Loucy (cell line): ENCODE measurements at regions not wholly inside any gene's neighbourhood (a gene's known extent, or its start where the extent isn't known, plus 50 kb on each side); places are given as distances from the start of the nearest gene placed in this dataset.

ENCODE experiments used
- H2AFZ ChIP-seq: fragments of 200-600 bp; sonication (generic); 2 replicates; pipeline ENCODE4 v1.6.0; 2016; ENCODE audit warnings: antibody characterized with exemption, mild to moderate bottlenecking, low read length, moderate library complexity
- H3F3A ChIP-seq: fragments of 200-600 bp; 2 replicates; pipeline ENCODE4 v1.6.0; 2016; ENCODE audit warnings: antibody characterized with exemption, low read depth, mild to moderate bottlenecking
- H3K27me3 ChIP-seq: fragments of 200-600 bp; sonication (generic); 2 replicates; pipeline ENCODE4 v1.6.1; 2014; ENCODE audit warnings: low read length, mild to moderate bottlenecking; ENCODE audit not compliant: insufficient read depth, poor library complexity, severe bottlenecking
- H3K36me3 ChIP-seq: fragments of 200-600 bp; sonication (generic); 2 replicates; pipeline ENCODE4 v1.6.1; 2016; ENCODE audit warnings: low read length; ENCODE audit not compliant: insufficient read depth
- H3K4me1 ChIP-seq: fragments of 200-600 bp; sonication (generic); 2 replicates; pipeline ENCODE4 v1.5.1; 2014; ENCODE audit warnings: low read length, mild to moderate bottlenecking; ENCODE audit not compliant: insufficient read depth, poor library complexity, severe bottlenecking
- H3K4me2 ChIP-seq: fragments of 200-600 bp; sonication (generic); 2 replicates; pipeline ENCODE4 v1.6.0; 2014; ENCODE audit warnings: antibody characterized with exemption, low read length, low read depth, mild to moderate bottlenecking; ENCODE audit not compliant: poor library complexity, severe bottlenecking
- H3K4me3 ChIP-seq: fragments of 200-600 bp; sonication (generic); 2 replicates; pipeline ENCODE4 v1.5.1; 2014; ENCODE audit warnings: low read length, mild to moderate bottlenecking, mixed read lengths; ENCODE audit not compliant: poor library complexity, severe bottlenecking
- H3K79me2 ChIP-seq: fragments of 200-600 bp; sonication (generic); 2 replicates; pipeline ENCODE4 v1.6.1; 2014; ENCODE audit warnings: low read length; ENCODE audit not compliant: insufficient read depth
- H3K9ac ChIP-seq: fragments of 200-600 bp; sonication (generic); 2 replicates; pipeline ENCODE4 v1.6.0; 2014; ENCODE audit warnings: mild to moderate bottlenecking, low read depth, low read length, moderate library complexity; ENCODE audit not compliant: poor library complexity, severe bottlenecking
- H3K9me2 ChIP-seq: fragments of 200-600 bp; sonication (generic); replicated peaks from 2 replicates; pipeline ENCODE4 v1.6.1; 2016; ENCODE audit warnings: low read depth, low read length, mixed read lengths
- H3K9me3 ChIP-seq: fragments of 200-600 bp; sonication (generic); 2 replicates; pipeline ENCODE4 v1.6.1; 2014; ENCODE audit warnings: mild to moderate bottlenecking, antibody characterized with exemption, low read length, low read depth; ENCODE audit not compliant: insufficient read depth
- H4K20me1 ChIP-seq: fragments of 200-600 bp; sonication (generic); 2 replicates; pipeline ENCODE4 v1.6.0; 2014; ENCODE audit warnings: antibody characterized with exemption, low read length, mild to moderate bottlenecking; ENCODE audit not compliant: insufficient read depth, poor library complexity, severe bottlenecking
- CTCF ChIP-seq: fragments of 200-600 bp; sonication (generic); conservative IDR thresholded peaks from 2 replicates; pipeline ENCODE4 v1.5.1; 2014; ENCODE audit warnings: mild to moderate bottlenecking, antibody characterized with exemption, low read length
- EZH2phosphoT487 ChIP-seq: fragments of 200-600 bp; IDR thresholded peaks from 2 replicates; pipeline ENCODE4 v1.6.1; 2018; ENCODE audit warnings: antibody characterized with exemption, mild to moderate bottlenecking, moderate library complexity, borderline replicate concordance

DNA sequence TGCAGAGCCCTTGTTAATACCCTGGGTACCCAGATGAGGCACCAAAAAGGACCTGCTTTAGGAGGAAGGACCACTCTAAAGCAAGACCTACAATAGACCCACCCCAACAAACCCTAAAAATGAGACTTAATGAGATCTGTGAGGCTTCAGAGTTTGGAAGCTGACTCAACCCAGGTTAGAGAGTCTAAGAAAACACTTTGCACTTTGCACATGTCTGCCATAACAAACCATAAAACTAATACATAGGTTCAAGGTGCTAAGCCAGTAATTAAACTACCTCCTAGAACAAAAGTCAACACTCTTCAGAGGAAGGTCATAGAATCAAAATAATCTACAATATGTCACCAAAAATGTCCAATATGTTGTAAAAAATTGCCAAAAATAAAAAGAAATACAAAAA is 124.7 kb upstream of the C1orf21 start:
- Histone ChIP-seq H3K4me2 (no peak overlapping the region), H3K36me3 (no peaks in the 10 kb centered on the region), H4K20me1 (no peaks in the 10 kb centered on the region), H3K27me3 (no peaks in the 10 kb centered on the region), H3K9ac (no peak overlapping the region), H3K4me1 (no peaks in the 10 kb centered on the region), H3K4me3 (no peak overlapping the region), H3K79me2 (no peaks in the 10 kb centered on the region), H3F3A (no peaks in the 10 kb centered on the region), H3K9me3 (no peaks in the 10 kb centered on the region), H2AFZ (no peak overlapping the region), H3K9me2 (no peaks in the 10 kb centered on the region)
- TF ChIP-seq CTCF (no peak), EZH2phosphoT487 (no peak)

- H3K36me3 ChIP-seq, result no peaks in the 10 kb centered on the region
- H3K9ac ChIP-seq, result no peak overlapping the region
- TF ChIP-seq CTCF (no peak), EZH2phosphoT487 (no peak)
- no peaks in the 10 kb centered on the region for H3K79me2 ChIP-seq
- H3K9me3 ChIP-seq, result no peaks in the 10 kb centered on the region
- H3K4me3 ChIP-seq, result no peak overlapping the region
- H3K4me2 ChIP-seq, result no peak overlapping the region
- no peaks in the 10 kb centered on the region for H4K20me1 ChIP-seq
- no peaks in the 10 kb centered on the region for H3K4me1 ChIP-seq
- no peak overlapping the region for H2AFZ ChIP-seq
- H3K27me3 ChIP-seq, result no peaks in the 10 kb centered on the region
- no peaks in the 10 kb centered on the region for H3F3A ChIP-seq
- no peaks in the 10 kb centered on the region for H3K9me2 ChIP-seq
Observed at GRCh38 chr1:184267747-184268146, 119.1 kb upstream of the C1orf21 start.

DNA sequence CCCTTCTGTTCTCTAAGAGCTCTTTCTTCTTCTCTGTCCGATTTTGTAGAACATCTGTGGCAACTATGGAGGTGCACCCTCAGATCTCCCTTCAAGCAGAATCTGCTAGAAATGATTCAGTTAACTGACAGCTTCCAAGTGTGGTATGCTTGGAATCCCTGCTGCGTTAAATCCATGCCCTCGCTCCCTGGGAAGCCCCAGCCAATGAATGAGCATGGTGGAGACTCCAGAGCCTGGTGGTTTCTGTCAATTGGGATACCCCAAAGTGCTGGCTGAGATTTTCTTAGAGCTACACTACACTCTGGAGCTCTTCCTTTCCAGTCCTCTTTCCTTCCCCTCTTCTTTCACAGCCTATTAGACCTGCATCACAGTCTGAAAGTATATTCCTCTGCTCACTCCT is 116.3 kb upstream of the C1orf21 start:
- Histone ChIP-seq H3K4me1 (no peaks in the 10 kb centered on the region), H3K4me3 (no peak overlapping the region), H3K9me2 (no peaks in the 10 kb centered on the region), H4K20me1 (no peaks in the 10 kb centered on the region), H3F3A (no peaks in the 10 kb centered on the region), H3K9me3 (no peaks in the 10 kb centered on the region), H3K36me3 (no peaks in the 10 kb centered on the region), H2AFZ (no peak overlapping the region), H3K9ac (no peak overlapping the region), H3K27me3 (no peaks in the 10 kb centered on the region), H3K4me2 (no peak overlapping the region), H3K79me2 (no peaks in the 10 kb centered on the region)
- no peak for TF ChIP-seq CTCF
- TF ChIP-seq EZH2phosphoT487, result no peak
